WTC11 (cell line): ENCODE measurements at regions not wholly inside any gene's neighbourhood (a gene's known extent, or its start where the extent isn't known, plus 50 kb on each side); places are given as distances from the start of the nearest gene placed in this dataset.

Experiments
- ATAC-seq: fragments of 200-7000 bp; cut with Tn5 transposase; 2 replicates; pipeline ENCODE4 v1.10.0; 2021; ENCODE audit warnings: mild to moderate bottlenecking, moderate library complexity
- CTCF ChIA-PET: fragments of 300-600 bp; sonication (Branson Sonifier 250); formaldehyde crosslinking; loops from one replicate; lab custom pipeline; 2021; ENCODE audit warnings: antibody characterized with exemption; lab: Charles Lee
- POLR2A ChIA-PET: fragments of 350-600 bp; sonication (Branson Sonifier 250); formaldehyde crosslinking; loops from one replicate; lab custom pipeline; 2021; ENCODE audit warnings: antibody characterized with exemption; lab: Charles Lee
- DNase-seq: peaks from one replicate; pipeline ENCODE4 v3.0.0; 2021; ENCODE audit warnings: low spot score
- H3K27ac Mint-ChIP-seq: 2 replicates; pipeline ENCODE4 v1.8.0; 2021; ENCODE audit warnings: mixed read lengths
- H3K27me3 Mint-ChIP-seq: 2 replicates; pipeline ENCODE4 v1.8.0; 2021; ENCODE audit warnings: low read depth, mild to moderate bottlenecking, moderate library complexity, mixed read lengths
- H3K36me3 Mint-ChIP-seq: 2 replicates; pipeline ENCODE4 v1.8.0; 2021; ENCODE audit warnings: mixed read lengths
- H3K4me1 Mint-ChIP-seq: 2 replicates; pipeline ENCODE4 v1.8.0; 2022; ENCODE audit warnings: mixed read lengths
- H3K4me3 Mint-ChIP-seq: 2 replicates; pipeline ENCODE4 v1.8.0; 2021; ENCODE audit warnings: mild to moderate bottlenecking, moderate library complexity, mixed read lengths
- H3K9me3 Mint-ChIP-seq: 2 replicates; pipeline ENCODE4 v1.8.0; 2021; ENCODE audit warnings: mixed read lengths
- ARID4B ChIP-seq: sonication (generic); formaldehyde crosslinking; IDR thresholded peaks from 2 replicates; pipeline ENCODE4 v1.8.0; 2023; ENCODE audit warnings: missing genetic modification reagents, mild to moderate bottlenecking, borderline replicate concordance
- CREB1 ChIP-seq: sonication (generic); formaldehyde crosslinking; IDR thresholded peaks from 2 replicates; pipeline ENCODE4 v1.8.0; 2023; ENCODE audit warnings: mild to moderate bottlenecking, missing genetic modification reagents
- EMX1 ChIP-seq: fragments of 250-450 bp; sonication (Bioruptor Pico); IDR thresholded peaks from 2 replicates; pipeline ENCODE4 v1.8.0; 2021; ENCODE audit warnings: mild to moderate bottlenecking
- ERG ChIP-seq: fragments of 250-450 bp; sonication (Bioruptor Pico); IDR thresholded peaks from 2 replicates; pipeline ENCODE4 v1.8.0; 2021; ENCODE audit warnings: mild to moderate bottlenecking
- FOXJ3 ChIP-seq: sonication (generic); formaldehyde crosslinking; IDR thresholded peaks from 2 replicates; pipeline ENCODE4 v1.9.0; 2021; ENCODE audit warnings: missing genetic modification reagents, mild to moderate bottlenecking, borderline replicate concordance
- HMGA2 ChIP-seq: fragments of 250-450 bp; sonication (Bioruptor Pico); IDR thresholded peaks from 2 replicates; pipeline ENCODE4 v1.4.0; 2021; ENCODE audit warnings: mild to moderate bottlenecking, moderate library complexity
- IRF1 ChIP-seq: sonication (generic); formaldehyde crosslinking; IDR thresholded peaks from 2 replicates; pipeline ENCODE4 v1.8.0; 2023; ENCODE audit warnings: missing genetic modification reagents
- IRF2 ChIP-seq: sonication (generic); formaldehyde crosslinking; IDR thresholded peaks from 2 replicates; pipeline ENCODE4 v1.8.0; 2022; ENCODE audit warnings: low read depth, missing genetic modification reagents, borderline replicate concordance
- NFATC4 ChIP-seq: fragments of 250-450 bp; sonication (Bioruptor Pico); IDR thresholded peaks from 2 replicates; pipeline ENCODE4 v1.9.0; 2021; ENCODE audit warnings: mild to moderate bottlenecking
- NR3C1 ChIP-seq: sonication (generic); formaldehyde crosslinking; conservative IDR thresholded peaks from 2 replicates; pipeline ENCODE4 v1.8.1; 2023; ENCODE audit warnings: low read depth, mild to moderate bottlenecking, missing genetic modification reagents
- SMAD4 ChIP-seq: sonication (generic); formaldehyde crosslinking; IDR thresholded peaks from 2 replicates; pipeline ENCODE4 v1.8.0; 2022; ENCODE audit warnings: mild to moderate bottlenecking, missing genetic modification reagents
- ZBTB43 ChIP-seq: sonication (generic); formaldehyde crosslinking; IDR thresholded peaks from 2 replicates; pipeline ENCODE4 v1.8.1; 2023; ENCODE audit warnings: mild to moderate bottlenecking, missing genetic modification reagents
- ZNF121 ChIP-seq: sonication (generic); formaldehyde crosslinking; IDR thresholded peaks from 2 replicates; pipeline ENCODE4 v1.8.0; 2023; ENCODE audit warnings: missing genetic modification reagents
- ZNF281 ChIP-seq: sonication (generic); formaldehyde crosslinking; IDR thresholded peaks from 2 replicates; pipeline ENCODE4 v1.8.0; 2023; ENCODE audit warnings: mild to moderate bottlenecking, missing genetic modification reagents
- ZNF317 ChIP-seq: sonication (generic); formaldehyde crosslinking; IDR thresholded peaks from 2 replicates; pipeline ENCODE4 v1.8.1; 2023; ENCODE audit warnings: low read depth, mild to moderate bottlenecking, moderate library complexity, missing genetic modification reagents, borderline replicate concordance
- ZNF512 ChIP-seq: sonication (generic); formaldehyde crosslinking; IDR thresholded peaks from 2 replicates; pipeline ENCODE4 v1.8.1; 2022; ENCODE audit warnings: missing genetic modification reagents, borderline replicate concordance
- ZNF532 ChIP-seq: fragments of 250-450 bp; sonication (Bioruptor Pico); IDR thresholded peaks from 2 replicates; pipeline ENCODE4 v1.9.0; 2021; ENCODE audit warnings: mild to moderate bottlenecking, borderline replicate concordance
- ZNF671 ChIP-seq: fragments of 250-450 bp; sonication (Bioruptor Pico); IDR thresholded peaks from 2 replicates; pipeline ENCODE4 v1.8.0; 2021; ENCODE audit warnings: mild to moderate bottlenecking

- TF ChIP-seq ZNF532 (CRISPR knock-in tag) (no peak), ZNF317 (CRISPR knock-in tag) (no peak), NR3C1 (CRISPR knock-in tag) (no peak), ERG (CRISPR knock-in tag) (no peak), NFATC4 (no peak), ZNF512 (CRISPR knock-in tag) (no peak), ZNF671 (CRISPR knock-in tag) (no peak)
These were observed 250.9 kb downstream of the ANKRD60 start (continued) for GRCh38 chr20:57977569-57977968.

- no peak overlapping the region for H3K27ac Mint-ChIP-seq
- H3K27me3 Mint-ChIP-seq, result no peaks in the 10 kb centered on the region
- ChIA-PET CTCF (no interaction called here), POLR2A (no interaction called here)
- DNase-seq (no peak), ATAC-seq (no peak)
- no peak overlapping the region for H3K4me3 Mint-ChIP-seq
- H3K9me3 Mint-ChIP-seq, result peaks cover 10% of the 10 kb centered on the region
- H3K36me3 Mint-ChIP-seq, result no peaks in the 10 kb centered on the region; the same call in 1 of the 2 replicates
- peaks cover 4% of the 10 kb centered on the region; the same call in 1 of the 2 replicates for H3K4me1 Mint-ChIP-seq
- TF ChIP-seq ZBTB43 (CRISPR knock-in tag) (no peak), EMX1 (CRISPR knock-in tag) (no peak), CREB1 (CRISPR knock-in tag) (no peak), NFATC4 (no peak), IRF2 (CRISPR knock-in tag) (no peak), HMGA2 (no peak), ERG (CRISPR knock-in tag) (no peak), ZNF281 (CRISPR knock-in tag) (no peak), IRF1 (no peak), SMAD4 (no peak), ARID4B (CRISPR knock-in tag) (no peak), FOXJ3 (no peak), ZNF121 (CRISPR knock-in tag) (no peak)
These were observed 251.3 kb downstream of the ANKRD60 start for GRCh38 chr20:57977141-57977540.
